ENCODE measurements at regions not wholly inside any gene's neighbourhood (a gene's known extent, or its start where the extent isn't known, plus 50 kb on each side); places are given as distances from the start of the nearest gene placed in this dataset.
"Not testable (repeated sequence)": the region's sequence is repeated elsewhere in the genome, so short reads cannot be mapped to it uniquely, and the experiment has no call there.

DNA sequence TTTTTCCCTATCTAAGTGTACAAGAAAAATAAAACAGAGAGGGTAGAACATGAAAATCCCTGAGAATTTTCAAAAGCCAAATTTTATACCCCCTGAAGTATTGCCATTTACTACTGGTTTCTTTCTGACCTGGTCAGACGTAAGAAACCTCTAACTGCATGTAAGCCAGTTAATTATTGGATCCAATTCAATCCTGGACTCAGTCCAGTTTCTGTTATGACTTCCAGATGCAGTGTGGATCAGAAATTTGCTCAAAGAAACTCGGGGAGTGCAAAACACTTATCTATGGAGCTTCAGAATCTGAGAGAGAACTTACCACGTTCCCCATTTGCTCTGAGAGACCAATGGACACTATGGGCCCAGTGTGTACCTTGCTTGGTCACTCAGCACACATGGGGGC is 383.5 kb downstream of the KLHL4 start:
- no peak overlapping the region for H3K4me3 ChIP-seq (ENCODE audit: low read length)
- DNase-seq (ENCODE audit: low read depth): no peak
- TF ChIP-seq, protein P1, sequence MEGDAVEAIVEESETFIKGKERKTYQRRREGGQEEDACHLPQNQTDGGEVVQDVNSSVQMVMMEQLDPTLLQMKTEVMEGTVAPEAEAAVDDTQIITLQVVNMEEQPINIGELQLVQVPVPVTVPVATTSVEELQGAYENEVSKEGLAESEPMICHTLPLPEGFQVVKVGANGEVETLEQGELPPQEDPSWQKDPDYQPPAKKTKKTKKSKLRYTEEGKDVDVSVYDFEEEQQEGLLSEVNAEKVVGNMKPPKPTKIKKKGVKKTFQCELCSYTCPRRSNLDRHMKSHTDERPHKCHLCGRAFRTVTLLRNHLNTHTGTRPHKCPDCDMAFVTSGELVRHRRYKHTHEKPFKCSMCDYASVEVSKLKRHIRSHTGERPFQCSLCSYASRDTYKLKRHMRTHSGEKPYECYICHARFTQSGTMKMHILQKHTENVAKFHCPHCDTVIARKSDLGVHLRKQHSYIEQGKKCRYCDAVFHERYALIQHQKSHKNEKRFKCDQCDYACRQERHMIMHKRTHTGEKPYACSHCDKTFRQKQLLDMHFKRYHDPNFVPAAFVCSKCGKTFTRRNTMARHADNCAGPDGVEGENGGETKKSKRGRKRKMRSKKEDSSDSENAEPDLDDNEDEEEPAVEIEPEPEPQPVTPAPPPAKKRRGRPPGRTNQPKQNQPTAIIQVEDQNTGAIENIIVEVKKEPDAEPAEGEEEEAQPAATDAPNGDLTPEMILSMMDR (IDR thresholded peaks at IDR 0.05; ENCODE audit: insufficient read depth, low read depth, low read length, missing control alignments): no peak

GRCh38 chrX:87914726-87915125 is 397.1 kb downstream of the KLHL4 start:
- no peak for DNase-seq (ENCODE audit: low read depth)
- TF ChIP-seq, protein P1 (IDR thresholded peaks at IDR 0.05; ENCODE audit: insufficient read depth, low read depth, low read length, missing control alignments): no peak
- H3K4me3 ChIP-seq (ENCODE audit: low read length): no peak overlapping the region

DNA sequence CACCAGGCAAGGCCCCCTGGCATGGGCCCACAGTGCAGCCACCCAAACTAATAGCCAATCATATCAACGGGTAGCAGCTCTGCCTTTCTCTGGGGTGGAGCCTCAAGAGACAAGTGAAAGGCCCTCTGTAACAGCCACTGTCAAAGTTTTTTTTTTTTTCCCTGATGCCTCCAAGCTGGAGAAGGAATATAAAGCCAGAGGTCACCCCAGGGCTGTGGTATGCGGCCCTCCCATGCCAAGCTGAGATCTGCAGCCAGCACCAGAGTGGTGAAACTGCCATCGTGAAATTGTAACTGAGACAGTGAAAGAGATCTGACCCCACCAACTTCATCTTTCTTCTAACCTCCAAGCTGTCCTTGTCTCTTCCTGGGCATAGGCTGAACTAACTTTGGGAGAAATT is 407.0 kb downstream of the KLHL4 start:
- TF ChIP-seq, protein P1 (IDR thresholded peaks at IDR 0.05; ENCODE audit: insufficient read depth, low read depth, low read length, missing control alignments): no peak
- no peak overlapping the region for H3K4me3 ChIP-seq (ENCODE audit: low read length)
- DNase-seq (ENCODE audit: low read depth): no peak

DNA sequence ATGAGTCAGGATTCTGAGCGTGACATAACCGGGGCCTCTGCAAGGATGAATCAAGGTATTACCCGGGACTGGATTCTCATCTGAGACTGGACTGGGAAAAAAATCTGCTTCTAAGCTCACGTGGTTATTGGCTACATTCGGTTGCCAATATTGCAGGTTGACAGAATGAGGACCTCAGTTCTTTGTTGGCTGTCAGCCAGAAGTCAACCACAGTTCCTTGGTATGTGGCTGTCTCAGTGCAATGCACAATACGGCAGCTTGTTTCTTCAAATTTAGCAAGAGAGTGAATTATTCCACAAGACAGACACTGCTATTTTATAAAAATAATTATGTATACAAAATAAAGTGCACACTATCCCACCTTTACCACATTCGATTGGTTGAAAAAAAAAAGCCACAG is 424.2 kb downstream of the KLHL4 start:
- TF ChIP-seq, protein P1 (IDR thresholded peaks at IDR 0.05; ENCODE audit: insufficient read depth, low read depth, low read length, missing control alignments): no peak
- H3K4me3 ChIP-seq (ENCODE audit: low read length): no peak overlapping the region
- DNase-seq (ENCODE audit: low read depth): peak; percentile 0

GRCh38 chrX:87961471-87961870 is 443.9 kb downstream of the KLHL4 start:
- no peak overlapping the region for H3K4me3 ChIP-seq (ENCODE audit: low read length)
- TF ChIP-seq, protein P1 (IDR thresholded peaks at IDR 0.05; ENCODE audit: insufficient read depth, low read depth, low read length, missing control alignments): no peak
- no peak for DNase-seq (ENCODE audit: low read depth)

DNA sequence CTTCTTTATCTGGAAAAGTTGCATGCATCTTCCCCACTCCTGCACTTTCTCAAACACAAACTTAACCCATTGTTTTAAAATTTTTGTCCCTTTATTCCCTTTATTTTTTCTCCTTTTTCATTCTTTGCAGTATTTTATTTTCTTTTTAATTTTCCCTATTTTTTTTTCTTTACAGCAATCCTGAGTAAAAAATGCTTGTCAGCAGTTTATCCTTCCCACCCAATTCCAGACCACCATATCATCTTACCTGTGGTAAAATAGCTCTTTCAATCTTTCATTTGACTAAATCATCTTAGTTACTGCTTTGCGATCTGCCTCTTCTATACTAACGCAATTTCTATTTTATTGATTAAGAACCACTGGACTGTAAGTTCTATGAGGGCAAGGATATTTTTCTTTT is 450.5 kb downstream of the KLHL4 start:
- TF ChIP-seq, protein P1 (IDR thresholded peaks at IDR 0.05; ENCODE audit: insufficient read depth, low read depth, low read length, missing control alignments): no peak
- no peak for DNase-seq (ENCODE audit: low read depth)
- H3K4me3 ChIP-seq (ENCODE audit: low read length): no peak overlapping the region

GRCh38 chrX:87972121-87972520 is 454.5 kb downstream of the KLHL4 start:
- DNase-seq (ENCODE audit: low read depth); H3K4me3 ChIP-seq (ENCODE audit: low read length): not testable (repeated sequence)

GRCh38 chrX:87975365-87975764 is 457.8 kb downstream of the KLHL4 start:
- H3K4me3 ChIP-seq (ENCODE audit: low read length): no peak overlapping the region
- TF ChIP-seq, protein P1 (IDR thresholded peaks at IDR 0.05; ENCODE audit: insufficient read depth, low read depth, low read length, missing control alignments): no peak
- DNase-seq (ENCODE audit: low read depth): no peak

- not testable (repeated sequence) for H3K4me3 ChIP-seq (ENCODE audit: low read length); DNase-seq (ENCODE audit: low read depth)
These were observed 490.3 kb downstream of the KLHL4 start for GRCh38 chrX:88007873-88008272.

Data from epithelial cell of esophagus (primary cell).